COLO668 (cell line): ENCODE measurements at regions not wholly inside any gene's neighbourhood (a gene's known extent, or its start where the extent isn't known, plus 50 kb on each side); places are given as distances from the start of the nearest gene placed in this dataset.
"Not testable (repeated sequence)": the region's sequence is repeated elsewhere in the genome, so short reads cannot be mapped to it uniquely, and the experiment has no call there.

Source experiments
- DNase-seq: peaks from one replicate; lab custom pipeline; 2025; ENCODE audit not compliant: unreplicated experiment; lab: John Stamatoyannopoulos, UW

DNA sequence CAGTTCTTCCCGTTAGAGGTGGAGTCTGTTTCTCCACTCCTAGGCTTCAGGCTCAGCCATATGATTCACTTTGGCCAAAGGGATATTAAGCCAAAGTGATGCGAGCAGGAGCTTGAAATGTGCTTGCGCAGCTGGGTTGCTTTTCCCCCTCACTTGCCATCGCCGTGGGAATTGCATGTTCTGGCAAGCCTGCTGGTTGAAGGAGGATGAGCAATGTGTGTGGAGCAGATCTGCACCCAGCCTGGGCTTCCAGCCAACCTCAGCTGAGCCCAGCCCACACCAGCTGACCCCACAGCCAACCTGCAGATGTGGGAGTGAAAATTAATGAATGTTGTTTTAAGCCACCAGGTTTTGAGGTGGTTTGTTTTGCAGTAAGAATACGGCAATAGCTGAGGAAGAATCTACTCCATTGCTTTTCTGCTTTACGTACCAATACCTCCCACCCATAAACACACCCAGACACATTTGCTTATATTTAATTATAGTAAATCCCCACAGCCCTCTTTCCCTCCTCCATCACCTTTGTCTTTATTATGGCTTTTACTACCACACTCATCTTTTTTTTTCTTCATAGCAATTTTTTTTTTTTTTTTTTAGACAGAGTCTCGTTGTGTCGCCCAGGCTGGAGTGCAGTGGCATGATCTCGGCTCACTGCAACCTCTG lies 132.8 kb upstream of the FUNDC1 start:
- peak; percentile 2 for DNase-seq

- no peak for DNase-seq
These were observed 132.2 kb upstream of the FUNDC1 start for GRCh38 chrX:44674906-44675305.

DNA sequence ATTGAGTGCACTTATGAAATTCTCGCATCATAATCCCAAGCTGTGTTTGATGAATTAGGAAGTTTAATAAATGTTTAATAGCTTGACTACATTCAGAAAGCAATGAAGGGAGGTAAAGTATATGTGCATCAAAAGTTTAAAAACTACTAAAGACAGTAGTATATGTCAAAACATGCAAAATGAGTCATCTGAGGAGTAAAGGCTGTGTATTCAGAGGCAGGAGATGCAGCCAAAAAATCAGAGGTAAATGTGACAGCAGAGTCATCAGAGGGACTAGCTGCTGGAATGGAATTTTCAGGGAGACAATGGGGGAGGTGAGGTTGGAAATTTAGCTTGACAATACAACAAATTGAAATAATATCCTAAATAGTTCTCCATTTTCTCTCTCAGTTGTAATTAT lies 127.0 kb upstream of the FUNDC1 start:
- DNase-seq = no peak

- no peak for DNase-seq
These were observed 125.1 kb upstream of the FUNDC1 start for GRCh38 chrX:44667771-44668170.

- DNase-seq = not testable (repeated sequence)
These were observed 115.1 kb upstream of the FUNDC1 start for GRCh38 chrX:44657718-44658246.

DNA sequence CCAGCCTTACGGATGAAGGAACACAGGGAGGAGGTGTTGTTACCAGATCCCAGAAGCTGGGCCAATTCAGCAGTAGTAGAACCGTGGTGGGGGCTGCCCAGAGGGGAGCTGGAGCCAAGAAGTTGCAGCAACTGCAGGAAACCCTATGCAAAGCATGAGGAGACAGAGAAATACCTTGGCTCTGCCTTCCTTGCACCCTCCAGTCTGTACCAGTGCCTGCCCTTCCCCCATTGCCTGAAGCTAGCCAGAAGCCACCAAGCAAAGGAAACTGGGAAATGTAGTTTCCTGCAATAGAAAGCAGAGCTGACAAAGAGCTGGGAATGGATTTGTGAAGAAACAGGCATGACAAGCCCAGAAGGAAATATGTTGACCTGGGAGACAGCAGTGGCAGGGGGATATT lies 108.7 kb upstream of the FUNDC1 start:
- no peak for DNase-seq

DNA sequence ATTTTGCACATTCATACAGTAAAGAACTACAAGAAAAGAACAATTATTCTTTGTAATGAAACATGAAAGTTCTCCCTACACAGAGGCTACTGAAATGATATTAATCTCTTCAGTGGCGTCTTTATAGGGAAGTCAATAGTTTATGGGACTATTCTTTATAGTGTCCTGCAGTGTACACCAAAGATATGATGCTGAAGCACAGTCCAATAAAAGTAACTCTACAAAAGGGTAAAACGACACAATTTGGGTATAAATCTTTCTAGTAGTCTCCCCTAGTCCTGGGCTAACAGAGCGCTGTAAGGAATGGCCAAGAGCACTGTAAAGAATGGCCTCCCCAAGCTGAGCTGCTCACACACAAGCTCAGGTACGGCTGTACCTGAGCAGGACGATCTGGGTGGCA lies 101.1 kb upstream of the FUNDC1 start:
- DNase-seq = no peak

GRCh38 chrX:44637282-44637681 lies 94.6 kb upstream of the FUNDC1 start:
- no peak for DNase-seq

DNA sequence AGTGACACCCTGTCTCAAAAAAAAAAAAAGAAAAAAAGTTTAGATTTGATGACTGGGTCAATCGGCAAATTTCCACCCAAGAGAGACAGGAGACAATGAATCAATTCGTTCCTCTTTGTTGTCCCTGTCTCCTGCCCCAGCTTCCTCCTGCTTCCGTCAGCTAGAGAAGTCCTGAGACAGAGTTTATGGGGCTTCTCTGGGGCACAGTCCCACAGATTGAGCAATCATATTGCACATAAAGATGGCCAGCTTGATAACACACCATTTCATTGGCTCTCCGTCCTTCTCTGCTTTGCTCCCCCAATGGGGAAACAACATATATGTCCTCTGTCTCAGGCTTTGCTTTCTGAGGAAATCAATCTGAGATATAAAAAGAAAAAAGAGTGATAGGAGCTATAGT lies 78.4 kb upstream of the FUNDC1 start:
- no peak for DNase-seq

GRCh38 chrX:44619039-44619438 lies 76.4 kb upstream of the FUNDC1 start:
- no peak for DNase-seq

DNA sequence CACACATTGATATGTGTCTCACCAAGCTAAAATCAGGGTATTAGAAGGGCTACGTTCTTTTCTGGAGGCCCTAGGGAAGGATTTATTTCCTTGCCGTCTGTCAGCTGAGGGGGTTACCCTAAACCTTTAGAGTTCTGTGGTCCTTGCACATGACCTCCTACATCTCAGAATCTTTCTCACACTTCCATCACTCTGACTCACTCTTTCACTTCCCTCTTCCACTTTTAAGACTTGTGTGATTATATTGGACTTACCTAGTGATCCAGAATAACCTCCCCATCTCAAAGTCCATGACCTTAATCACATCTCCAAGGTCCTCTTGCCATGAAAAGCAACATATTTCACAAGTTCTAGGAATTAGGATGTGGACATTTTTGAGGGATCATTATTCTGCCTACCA lies 53.6 kb upstream of the FUNDC1 start:
- no peak for DNase-seq
